Neutrophil (primary cell): ENCODE measurements at regions not wholly inside any gene's neighbourhood (a gene's known extent, or its start where the extent isn't known, plus 50 kb on each side); places are given as distances from the start of the nearest gene placed in this dataset.

Experiments used
- H3K27ac ChIP-seq: fragments of 200-600 bp; sonication (generic); 2 replicates; pipeline ENCODE4 v1.5.1; 2016; ENCODE audit warnings: mild to moderate bottlenecking, moderate library complexity
- H3K27me3 ChIP-seq: fragments of 200-600 bp; sonication (generic); 2 replicates; pipeline ENCODE4 v1.6.0; 2016; ENCODE audit warnings: mild to moderate bottlenecking
- H3K36me3 ChIP-seq: fragments of 200-600 bp; sonication (generic); 2 replicates; pipeline ENCODE4 v1.5.1; 2017
- H3K4me1 ChIP-seq, 2 experiments: fragments of 200-600 bp in 1 of 2; sonication (generic) in 1 of 2; 1 replicate in 1 of 2; 2 replicates in 1 of 2; pipeline versions ENCODE4 v1.5.1 to v1.6.1; 2013 to 2016; ENCODE audit warnings: low read depth in 1 of 2, low read length in 1 of 2, mild to moderate bottlenecking in 1 of 2, moderate library complexity in 1 of 2; ENCODE audit not compliant: control insufficient read depth in 1 of 2, insufficient read depth in 1 of 2
- H3K4me3 ChIP-seq, 2 experiments: fragments of 200-600 bp in 1 of 2; sonication (generic) in 1 of 2; 1 replicate in 1 of 2; 2 replicates in 1 of 2; pipeline ENCODE4 v1.5.1; 2013 to 2016; ENCODE audit warnings: low read depth in 1 of 2, low read length in 1 of 2, mild to moderate bottlenecking in 1 of 2, moderate library complexity in 1 of 2
- H3K9me3 ChIP-seq: fragments of 200-600 bp; sonication (generic); 2 replicates; pipeline ENCODE4 v1.5.1; 2016
- CTCF ChIP-seq: fragments of 200-600 bp; sonication (generic); IDR thresholded peaks from 2 replicates; pipeline ENCODE4 v1.5.1; 2016; ENCODE audit warnings: antibody characterized with exemption

- TF ChIP-seq CTCF: no peak
- H3K36me3 ChIP-seq: no peaks in the 10 kb centered on the region
- H3K4me1 ChIP-seq: no peaks in the 10 kb centered on the region
- H3K9me3 ChIP-seq: no peaks in the 10 kb centered on the region
- H3K27ac ChIP-seq: no peak overlapping the region
- H3K27me3 ChIP-seq: peaks cover 38% of the 10 kb centered on the region
- H3K4me3 ChIP-seq: no peak overlapping the region
These were observed 219.3 kb downstream of the CEMIP2 start for GRCh38 chr9:71549023-71549422.

- Histone ChIP-seq H3K36me3 (no peaks in the 10 kb centered on the region), H3K4me3 (no peak overlapping the region), H3K4me1 (no peaks in the 10 kb centered on the region), H3K27ac (no peak overlapping the region), H3K9me3 (no peaks in the 10 kb centered on the region), H3K27me3 (peaks cover 7% of the 10 kb centered on the region)
- no peak for TF ChIP-seq CTCF
These were observed 223.8 kb downstream of the CEMIP2 start for GRCh38 chr9:71544464-71544863.

GRCh38 chr9:71541436-71541835, 226.9 kb downstream of the CEMIP2 start:
- TF ChIP-seq CTCF: no peak
- Histone ChIP-seq H3K4me3 (no peak overlapping the region), H3K4me1 (no peaks in the 10 kb centered on the region), H3K27ac (no peak overlapping the region), H3K36me3 (no peaks in the 10 kb centered on the region), H3K9me3 (no peaks in the 10 kb centered on the region), H3K27me3 (no peaks in the 10 kb centered on the region)

- no peaks in the 10 kb centered on the region for H3K36me3 ChIP-seq
- no peaks in the 10 kb centered on the region for H3K4me1 ChIP-seq
- H3K27me3 ChIP-seq: no peaks in the 10 kb centered on the region
- no peaks in the 10 kb centered on the region for H3K9me3 ChIP-seq
- TF ChIP-seq CTCF: no peak
- H3K4me3 ChIP-seq: no peak overlapping the region
- H3K27ac ChIP-seq: no peak overlapping the region
These were observed 243.2 kb downstream of the CEMIP2 start for GRCh38 chr9:71524996-71525580.

- TF ChIP-seq CTCF: no peak
- H3K36me3 ChIP-seq: no peaks in the 10 kb centered on the region
- H3K9me3 ChIP-seq: no peaks in the 10 kb centered on the region
- H3K27me3 ChIP-seq: no peaks in the 10 kb centered on the region
- no peak overlapping the region for H3K27ac ChIP-seq
- H3K4me3 ChIP-seq: no peak overlapping the region
- H3K4me1 ChIP-seq: no peaks in the 10 kb centered on the region
These were observed 243.8 kb downstream of the CEMIP2 start for GRCh38 chr9:71524516-71524915.

- Histone ChIP-seq H3K4me1 (no peaks in the 10 kb centered on the region), H3K4me3 (no peak overlapping the region), H3K27me3 (no peaks in the 10 kb centered on the region), H3K36me3 (no peaks in the 10 kb centered on the region), H3K9me3 (no peaks in the 10 kb centered on the region), H3K27ac (no peak overlapping the region)
- no peak for TF ChIP-seq CTCF
These were observed 247.2 kb downstream of the CEMIP2 start for GRCh38 chr9:71521132-71521531.
